GM13976 (cell line): ENCODE measurements at regions not wholly inside any gene's neighbourhood (a gene's known extent, or its start where the extent isn't known, plus 50 kb on each side); places are given as distances from the start of the nearest gene placed in this dataset.

Experiments
- DNase-seq: peaks from one replicate; pipeline ENCODE4 v3.0.0; 2012; ENCODE audit warnings: low spot score
- in situ Hi-C: fragments of 300-500 bp; cut with MboI; formaldehyde crosslinking; loops from one replicate; pipeline ENCODE4 v1.12.0; 2022; ENCODE audit warnings: low sequenced_read_pairs, mixed read lengths, inconsistent platforms; ENCODE audit not compliant: unreplicated experiment
- TF ChIP-seq, protein P1 (sequence below): IDR thresholded peaks from 2 replicates; pipeline ENCODE4 v1.5.1; 2012; ENCODE audit warnings: borderline replicate concordance, mild to moderate bottlenecking; ENCODE audit not compliant: insufficient read depth; ENCODE audit errors: extremely low read depth, missing control alignments, control extremely low read depth

DNA sequence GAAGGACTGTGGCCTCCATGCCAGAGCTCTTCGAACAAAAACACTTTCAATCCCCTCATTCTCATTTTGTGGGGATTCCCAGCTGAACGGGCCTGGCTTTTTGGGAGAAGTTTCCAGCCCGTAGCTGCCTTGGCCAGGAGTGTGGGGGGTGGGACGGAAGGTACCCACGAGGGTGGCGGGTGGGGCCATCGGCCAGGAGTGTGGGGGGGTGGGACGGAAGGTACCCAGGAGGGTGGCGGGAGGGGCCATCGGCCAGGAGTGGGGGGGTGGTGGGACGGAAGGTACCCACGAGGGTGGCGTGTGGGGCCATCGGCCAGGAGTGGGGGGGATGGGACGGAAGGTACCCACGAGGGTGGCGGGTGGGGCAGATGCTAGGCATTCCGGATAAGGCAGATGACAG, 71.7 kb upstream of the ZBTB18 start:
- in situ Hi-C loops, result no loop called here
- TF ChIP-seq, protein P1, sequence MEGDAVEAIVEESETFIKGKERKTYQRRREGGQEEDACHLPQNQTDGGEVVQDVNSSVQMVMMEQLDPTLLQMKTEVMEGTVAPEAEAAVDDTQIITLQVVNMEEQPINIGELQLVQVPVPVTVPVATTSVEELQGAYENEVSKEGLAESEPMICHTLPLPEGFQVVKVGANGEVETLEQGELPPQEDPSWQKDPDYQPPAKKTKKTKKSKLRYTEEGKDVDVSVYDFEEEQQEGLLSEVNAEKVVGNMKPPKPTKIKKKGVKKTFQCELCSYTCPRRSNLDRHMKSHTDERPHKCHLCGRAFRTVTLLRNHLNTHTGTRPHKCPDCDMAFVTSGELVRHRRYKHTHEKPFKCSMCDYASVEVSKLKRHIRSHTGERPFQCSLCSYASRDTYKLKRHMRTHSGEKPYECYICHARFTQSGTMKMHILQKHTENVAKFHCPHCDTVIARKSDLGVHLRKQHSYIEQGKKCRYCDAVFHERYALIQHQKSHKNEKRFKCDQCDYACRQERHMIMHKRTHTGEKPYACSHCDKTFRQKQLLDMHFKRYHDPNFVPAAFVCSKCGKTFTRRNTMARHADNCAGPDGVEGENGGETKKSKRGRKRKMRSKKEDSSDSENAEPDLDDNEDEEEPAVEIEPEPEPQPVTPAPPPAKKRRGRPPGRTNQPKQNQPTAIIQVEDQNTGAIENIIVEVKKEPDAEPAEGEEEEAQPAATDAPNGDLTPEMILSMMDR, result no peak
- DNase-seq, result peak; percentile 31

DNA sequence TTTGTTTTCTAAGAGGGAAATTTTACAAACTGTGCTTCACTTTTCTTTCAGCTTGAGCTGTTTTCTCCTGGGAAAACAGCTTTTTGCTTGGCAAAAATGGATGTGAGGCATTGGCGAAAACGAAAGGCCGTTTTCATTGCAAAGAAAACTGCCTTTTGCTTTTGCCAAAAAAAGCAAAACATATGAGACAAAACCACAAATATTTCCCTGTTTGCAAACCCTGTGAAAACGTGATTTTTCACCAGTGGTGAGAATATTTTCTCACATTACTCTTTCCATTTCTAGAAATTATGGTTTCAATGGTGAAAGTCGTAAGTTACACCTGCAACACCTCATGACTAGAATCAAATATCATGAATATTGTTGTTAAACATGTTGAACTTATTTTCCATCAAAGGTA, 74.0 kb upstream of the ZBTB18 start:
- TF ChIP-seq, protein P1, result no peak
- in situ Hi-C loops, result no loop called here
- DNase-seq, result no peak

DNA sequence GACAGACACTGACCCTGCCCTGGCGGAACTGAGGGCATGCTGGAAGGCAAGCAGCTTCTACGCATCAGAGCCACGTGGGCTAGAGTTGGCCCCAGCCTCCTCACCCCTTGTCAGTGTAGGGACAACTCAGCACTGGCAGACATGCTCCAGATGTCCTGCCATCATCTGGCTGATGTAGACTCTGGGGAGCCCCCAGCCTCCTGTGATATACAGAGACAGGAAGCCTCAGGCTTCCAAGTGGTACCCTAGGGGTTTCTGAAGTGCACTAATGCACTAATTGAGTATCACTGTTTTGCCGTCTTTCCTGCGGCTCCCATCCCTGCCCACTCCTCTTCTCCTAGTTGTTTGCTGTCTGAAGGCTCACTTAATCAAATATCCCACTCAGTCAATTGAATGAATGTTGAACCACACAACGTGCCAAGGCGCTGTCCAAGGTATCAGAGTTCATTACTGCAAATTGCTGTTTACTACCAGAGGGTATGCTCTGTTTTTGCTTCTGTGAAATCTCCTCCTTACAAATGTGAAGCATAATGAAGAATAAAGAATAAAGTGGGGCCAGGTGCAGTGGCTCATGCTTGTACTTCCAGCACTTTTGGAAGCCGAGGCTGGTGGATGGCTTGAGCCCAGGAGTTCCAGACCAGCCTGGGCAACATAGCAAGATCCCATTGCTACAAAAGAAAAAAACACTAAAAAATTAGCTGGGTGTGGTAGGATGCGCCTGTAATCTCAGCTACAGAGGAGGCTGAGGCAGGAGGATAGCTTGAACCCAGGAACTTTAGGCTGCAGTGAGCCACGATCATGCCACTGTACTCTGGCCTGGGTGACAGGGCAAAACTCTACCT, 76.4 kb upstream of the ZBTB18 start:
- DNase-seq, result no peak
- in situ Hi-C loops, result no loop called here
- TF ChIP-seq, protein P1, result no peak

DNA sequence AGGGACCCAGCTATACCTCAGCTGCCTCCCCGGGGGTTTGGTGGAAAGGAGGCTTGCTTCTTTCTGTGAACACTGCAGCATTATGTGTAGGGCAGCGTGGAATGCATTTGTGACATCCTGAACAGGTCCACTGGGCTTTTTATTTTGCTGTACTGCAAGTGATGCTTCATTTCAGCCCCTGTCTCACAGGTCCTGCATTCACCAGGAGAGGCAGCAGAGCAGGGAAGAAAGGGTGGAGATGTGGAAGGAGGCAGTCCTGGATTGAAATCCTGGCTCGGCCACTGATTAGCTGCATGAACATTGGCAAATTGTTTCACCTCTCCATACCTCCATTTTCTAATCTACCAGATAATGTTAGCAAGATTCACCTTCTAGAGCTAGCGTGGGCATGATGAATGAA, 77.9 kb upstream of the ZBTB18 start:
- TF ChIP-seq, protein P1, result no peak
- no peak for DNase-seq
- in situ Hi-C loops, result no loop called here

DNA sequence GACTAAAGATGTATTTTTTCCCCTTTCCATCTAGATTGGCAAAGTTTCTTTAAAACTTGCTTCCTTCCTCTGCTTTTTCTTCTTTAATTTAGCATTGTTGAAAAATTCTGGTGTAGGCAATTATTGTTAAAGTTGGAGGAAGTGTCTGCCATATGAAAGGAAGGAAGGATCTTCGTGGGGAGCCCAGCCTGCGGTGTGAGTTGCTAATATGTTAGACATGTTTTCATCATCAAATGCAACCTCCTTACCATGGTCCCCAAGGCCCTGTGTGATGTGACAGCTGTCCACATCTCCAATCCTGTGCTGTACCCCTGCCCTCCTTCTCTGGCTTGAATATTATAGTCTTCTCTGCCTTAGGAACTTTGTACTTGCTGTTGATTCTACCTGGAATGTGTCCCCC, 81.0 kb upstream of the ZBTB18 start:
- no peak for DNase-seq
- in situ Hi-C loops, result no loop called here
- TF ChIP-seq, protein P1, result no peak

DNA sequence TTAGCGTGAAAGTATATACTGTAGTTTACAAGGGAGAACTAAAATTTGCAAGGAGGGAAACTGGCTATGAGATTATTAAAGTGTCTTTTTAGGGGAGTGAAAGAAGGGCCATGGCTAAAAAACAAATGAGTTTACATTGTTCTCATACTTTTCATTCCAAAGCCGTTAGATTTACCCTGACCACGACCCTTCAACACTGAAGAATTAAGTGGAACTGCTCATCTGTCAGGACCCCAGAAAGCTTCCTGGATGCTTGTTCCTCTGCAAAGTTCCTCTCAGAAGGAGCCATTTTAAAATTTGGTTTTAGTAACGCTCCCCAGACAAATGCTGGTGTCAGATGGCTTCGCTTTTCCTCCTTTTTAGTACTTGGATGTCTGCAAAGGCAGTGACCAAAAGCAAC, 82.7 kb upstream of the ZBTB18 start:
- DNase-seq, result no peak
- in situ Hi-C loops, result no loop called here

More for the DNA sequence above, 82.7 kb upstream of the ZBTB18 start:
- TF ChIP-seq, protein P1, result no peak
